SK-N-MC (cell line): ENCODE measurements at regions not wholly inside any gene's neighbourhood (a gene's known extent, or its start where the extent isn't known, plus 50 kb on each side); places are given as distances from the start of the nearest gene placed in this dataset.

Experiments used
- DNase-seq: peaks from one replicate; pipeline ENCODE4 v3.0.0-alpha.2; 2011; ENCODE audit warnings: low read depth, low spot score
- H3K27ac ChIP-seq: fragments of 200-600 bp; sonication (generic); 2 replicates; pipeline ENCODE4 v1.5.1; 2016; ENCODE audit warnings: mixed run types
- H3K36me3 ChIP-seq: fragments of 200-600 bp; sonication (generic); 2 replicates; pipeline ENCODE4 v1.6.1; 2017; ENCODE audit warnings: antibody characterized with exemption, low read length, mixed read lengths; ENCODE audit not compliant: insufficient read depth
- H3K4me3 ChIP-seq: fragments of 200-600 bp; sonication (generic); 2 replicates; pipeline ENCODE4 v1.5.1; 2016
- H3K9ac ChIP-seq: fragments of 200-600 bp; sonication (generic); 2 replicates; pipeline ENCODE4 v1.8.0; 2017; ENCODE audit warnings: mixed run types, mixed read lengths; ENCODE audit not compliant: insufficient read length
- H3K9me3 ChIP-seq: fragments of 200-600 bp; sonication (generic); 2 replicates; pipeline ENCODE4 v1.6.1; 2017; ENCODE audit warnings: low read depth, mild to moderate bottlenecking, antibody characterized with exemption, low read length, moderate library complexity, mixed read lengths
- EZH2 ChIP-seq: fragments of 200-600 bp; sonication (generic); IDR thresholded peaks from one replicate; pipeline ENCODE4 v1.6.1; 2017; ENCODE audit warnings: antibody characterized with exemption
- FOXP2 ChIP-seq: optimal IDR thresholded peaks from 2 replicates; pipeline ENCODE3; 2011; ENCODE audit warnings: mild to moderate bottlenecking, moderate library complexity; ENCODE audit not compliant: insufficient read depth; ENCODE audit errors: extremely low read length, control extremely low read depth
- POLR2AphosphoS5 ChIP-seq: IDR thresholded peaks from 2 replicates; pipeline ENCODE4 v1.6.1; 2012; ENCODE audit warnings: mild to moderate bottlenecking, low read depth, low read length, borderline replicate concordance

GRCh38 chr10:90975096-90975495, 54.2 kb upstream of the ANKRD1 start:
- TF ChIP-seq EZH2, result no peak
- no peak for TF ChIP-seq FOXP2
- no peak for TF ChIP-seq POLR2AphosphoS5
- H3K4me3 ChIP-seq, result no peak overlapping the region
- no peaks in the 10 kb centered on the region for H3K9me3 ChIP-seq
- H3K27ac ChIP-seq, result no peak overlapping the region
- H3K9ac ChIP-seq, result no peak overlapping the region
- no peaks in the 10 kb centered on the region for H3K36me3 ChIP-seq
- DNase-seq, result no peak

- no peak for DNase-seq
- Histone ChIP-seq H3K9me3 (no peaks in the 10 kb centered on the region), H3K27ac (no peak overlapping the region), H3K9ac (no peak overlapping the region), H3K36me3 (no peaks in the 10 kb centered on the region), H3K4me3 (no peak overlapping the region)
- TF ChIP-seq POLR2AphosphoS5, result no peak
- no peak for TF ChIP-seq EZH2
- TF ChIP-seq FOXP2, result no peak
Observed at GRCh38 chr10:90977162-90977854, 56.4 kb upstream of the ANKRD1 start.

GRCh38 chr10:90977855-90978486, 57.1 kb upstream of the ANKRD1 start:
- Histone ChIP-seq H3K9ac (no peak overlapping the region), H3K4me3 (no peak overlapping the region), H3K36me3 (no peaks in the 10 kb centered on the region), H3K27ac (no peak overlapping the region), H3K9me3 (no peaks in the 10 kb centered on the region)
- no peak for DNase-seq
- TF ChIP-seq FOXP2 (no peak), EZH2 (no peak), POLR2AphosphoS5 (no peak)

- Histone ChIP-seq H3K9me3 (no peaks in the 10 kb centered on the region), H3K27ac (no peak overlapping the region), H3K36me3 (no peaks in the 10 kb centered on the region), H3K9ac (no peak overlapping the region), H3K4me3 (no peak overlapping the region)
- DNase-seq, result no peak
- TF ChIP-seq EZH2, result no peak
- TF ChIP-seq POLR2AphosphoS5, result no peak
- no peak for TF ChIP-seq FOXP2
Observed at GRCh38 chr10:90982406-90983008, 61.6 kb upstream of the ANKRD1 start.

GRCh38 chr10:90983914-90984549, 63.1 kb upstream of the ANKRD1 start:
- no peaks in the 10 kb centered on the region for H3K36me3 ChIP-seq
- TF ChIP-seq FOXP2 (no peak), POLR2AphosphoS5 (no peak), EZH2 (no peak)
- no peak for DNase-seq
- H3K4me3 ChIP-seq, result no peak overlapping the region
- no peak overlapping the region for H3K27ac ChIP-seq
- H3K9ac ChIP-seq, result no peak overlapping the region
- H3K9me3 ChIP-seq, result no peaks in the 10 kb centered on the region

GRCh38 chr10:90984898-90985297, 64.0 kb upstream of the ANKRD1 start:
- H3K36me3 ChIP-seq, result no peaks in the 10 kb centered on the region
- H3K9me3 ChIP-seq, result no peaks in the 10 kb centered on the region
- H3K4me3 ChIP-seq, result no peak overlapping the region
- TF ChIP-seq FOXP2, result no peak
- TF ChIP-seq POLR2AphosphoS5, result no peak
- TF ChIP-seq EZH2, result no peak
- no peak overlapping the region for H3K27ac ChIP-seq
- no peak for DNase-seq
- H3K9ac ChIP-seq, result no peak overlapping the region

- no peak for DNase-seq
- Histone ChIP-seq H3K27ac (no peak overlapping the region), H3K4me3 (no peak overlapping the region), H3K9me3 (no peaks in the 10 kb centered on the region), H3K36me3 (no peaks in the 10 kb centered on the region), H3K9ac (no peak overlapping the region)
- TF ChIP-seq POLR2AphosphoS5 (no peak), FOXP2 (no peak), EZH2 (no peak)
Observed at GRCh38 chr10:90985321-90985933, 64.5 kb upstream of the ANKRD1 start.
